ENCODE measurements at regions not wholly inside any gene's neighbourhood (a gene's known extent, or its start where the extent isn't known, plus 50 kb on each side); places are given as distances from the start of the nearest gene placed in this dataset.

DNA sequence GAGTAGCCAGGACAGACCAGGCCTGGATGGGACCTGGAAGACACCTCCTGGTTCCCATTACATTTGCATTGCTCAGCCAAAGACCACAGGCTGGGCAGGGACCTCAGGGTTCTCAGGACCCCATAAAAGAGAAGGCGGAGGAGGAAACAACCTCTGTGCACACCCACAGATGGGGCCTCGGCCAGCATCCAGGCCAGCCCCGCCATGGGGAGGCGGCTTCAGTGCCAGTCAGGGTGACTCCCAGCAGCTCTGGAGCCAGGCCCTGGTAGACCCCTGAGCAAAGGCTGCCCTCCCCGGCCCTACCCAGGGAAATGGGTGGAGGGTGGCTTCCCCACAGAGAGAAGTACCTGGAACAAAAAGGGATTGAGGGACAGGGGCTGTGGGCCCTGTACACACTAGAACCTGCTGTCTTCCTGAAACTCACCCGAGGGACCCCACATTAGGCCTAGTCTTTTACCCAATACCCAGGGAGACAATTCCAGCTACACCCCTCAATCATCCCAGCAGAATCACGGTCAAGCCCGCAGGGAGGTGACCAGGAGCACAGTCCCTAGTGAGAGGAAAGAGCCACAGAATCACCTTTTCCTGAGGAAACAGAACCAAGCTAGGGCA is 64.5 kb downstream of the PSMG1 start:
- TF ChIP-seq RFX5 (IDR thresholded peaks at IDR 0.05; ENCODE audit: low read depth, low read length) (no peak), POLR2A (IDR thresholded peaks at IDR 0.05; ENCODE audit: low read depth, low read length) (no peak), RAD21 (IDR thresholded peaks at IDR 0.05; ENCODE audit: low read length) (no peak), RCOR1 (IDR thresholded peaks at IDR 0.05; ENCODE audit: insufficient replicate concordance, low read length) (no peak), SMC3 (IDR thresholded peaks at IDR 0.05; ENCODE audit: low read depth, low read length) (no peak), NFE2L2 (IDR thresholded peaks at IDR 0.05; ENCODE audit: low read depth, low read length) (no peak), MXI1 (IDR thresholded peaks at IDR 0.05; ENCODE audit: borderline replicate concordance, low read depth, low read length) (no peak)
- TF ChIP-seq, protein P1, sequence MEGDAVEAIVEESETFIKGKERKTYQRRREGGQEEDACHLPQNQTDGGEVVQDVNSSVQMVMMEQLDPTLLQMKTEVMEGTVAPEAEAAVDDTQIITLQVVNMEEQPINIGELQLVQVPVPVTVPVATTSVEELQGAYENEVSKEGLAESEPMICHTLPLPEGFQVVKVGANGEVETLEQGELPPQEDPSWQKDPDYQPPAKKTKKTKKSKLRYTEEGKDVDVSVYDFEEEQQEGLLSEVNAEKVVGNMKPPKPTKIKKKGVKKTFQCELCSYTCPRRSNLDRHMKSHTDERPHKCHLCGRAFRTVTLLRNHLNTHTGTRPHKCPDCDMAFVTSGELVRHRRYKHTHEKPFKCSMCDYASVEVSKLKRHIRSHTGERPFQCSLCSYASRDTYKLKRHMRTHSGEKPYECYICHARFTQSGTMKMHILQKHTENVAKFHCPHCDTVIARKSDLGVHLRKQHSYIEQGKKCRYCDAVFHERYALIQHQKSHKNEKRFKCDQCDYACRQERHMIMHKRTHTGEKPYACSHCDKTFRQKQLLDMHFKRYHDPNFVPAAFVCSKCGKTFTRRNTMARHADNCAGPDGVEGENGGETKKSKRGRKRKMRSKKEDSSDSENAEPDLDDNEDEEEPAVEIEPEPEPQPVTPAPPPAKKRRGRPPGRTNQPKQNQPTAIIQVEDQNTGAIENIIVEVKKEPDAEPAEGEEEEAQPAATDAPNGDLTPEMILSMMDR (conservative IDR thresholded peaks at IDR 0.05; ENCODE audit: low read depth, low read length): no peak
- TF ChIP-seq, protein P2, sequence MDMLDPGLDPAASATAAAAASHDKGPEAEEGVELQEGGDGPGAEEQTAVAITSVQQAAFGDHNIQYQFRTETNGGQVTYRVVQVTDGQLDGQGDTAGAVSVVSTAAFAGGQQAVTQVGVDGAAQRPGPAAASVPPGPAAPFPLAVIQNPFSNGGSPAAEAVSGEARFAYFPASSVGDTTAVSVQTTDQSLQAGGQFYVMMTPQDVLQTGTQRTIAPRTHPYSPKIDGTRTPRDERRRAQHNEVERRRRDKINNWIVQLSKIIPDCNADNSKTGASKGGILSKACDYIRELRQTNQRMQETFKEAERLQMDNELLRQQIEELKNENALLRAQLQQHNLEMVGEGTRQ (IDR thresholded peaks at IDR 0.05; ENCODE audit: low read depth, low read length): no peak
